HCEC 1CT (cell line): ENCODE measurements at regions not wholly inside any gene's neighbourhood (a gene's known extent, or its start where the extent isn't known, plus 50 kb on each side); places are given as distances from the start of the nearest gene placed in this dataset.
"Not testable (repeated sequence)": the region's sequence is repeated elsewhere in the genome, so short reads cannot be mapped to it uniquely, and the experiment has no call there.

Experiments
- DNase-seq: peaks from one replicate; pipeline ENCODE4 v3.0.0-alpha.2; 2017

DNA sequence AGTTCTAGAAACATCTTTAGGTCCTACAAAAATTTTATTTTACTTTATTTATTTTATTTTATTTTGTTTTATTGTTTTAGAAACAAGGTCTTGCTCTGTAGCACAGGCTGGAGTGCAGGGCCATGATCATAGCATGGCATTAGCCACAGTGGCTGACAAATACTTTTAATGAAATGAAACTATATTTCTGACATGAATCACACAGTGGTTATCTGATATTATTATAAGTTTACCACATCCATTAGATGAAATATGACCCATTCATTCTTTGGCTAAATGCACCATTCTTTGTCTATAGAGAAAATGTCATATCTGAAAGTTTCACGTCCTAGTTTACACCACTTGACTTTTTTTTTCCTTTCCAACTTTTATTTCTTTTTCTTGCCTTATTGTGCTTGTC is 613.4 kb upstream of the ADAMTS5 start:
- peak; percentile 51 for DNase-seq

DNA sequence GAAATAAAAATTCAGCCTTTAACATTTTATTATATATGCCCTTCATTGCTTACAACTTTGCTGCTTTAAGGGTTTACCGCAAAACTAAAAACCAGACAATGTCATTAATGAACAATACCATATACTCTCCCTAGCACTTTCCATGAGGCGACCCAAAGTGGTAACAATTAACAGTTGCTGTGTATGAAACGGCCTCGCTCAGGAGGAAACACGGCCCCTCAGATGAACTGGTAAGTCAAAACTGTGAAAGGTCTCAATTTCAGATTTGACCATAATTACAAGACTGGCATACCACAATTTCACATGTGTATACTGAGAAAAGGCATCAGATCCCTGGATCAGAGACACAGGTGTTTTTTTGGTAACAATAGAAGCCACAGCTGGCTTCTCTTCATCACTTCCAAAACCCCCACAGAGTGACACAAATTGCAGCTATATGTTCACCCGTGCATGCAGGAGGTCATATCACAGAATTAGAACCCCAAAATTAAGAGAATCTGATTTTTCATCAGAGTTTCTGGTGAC is 611.9 kb upstream of the ADAMTS5 start:
- DNase-seq: no peak

DNA sequence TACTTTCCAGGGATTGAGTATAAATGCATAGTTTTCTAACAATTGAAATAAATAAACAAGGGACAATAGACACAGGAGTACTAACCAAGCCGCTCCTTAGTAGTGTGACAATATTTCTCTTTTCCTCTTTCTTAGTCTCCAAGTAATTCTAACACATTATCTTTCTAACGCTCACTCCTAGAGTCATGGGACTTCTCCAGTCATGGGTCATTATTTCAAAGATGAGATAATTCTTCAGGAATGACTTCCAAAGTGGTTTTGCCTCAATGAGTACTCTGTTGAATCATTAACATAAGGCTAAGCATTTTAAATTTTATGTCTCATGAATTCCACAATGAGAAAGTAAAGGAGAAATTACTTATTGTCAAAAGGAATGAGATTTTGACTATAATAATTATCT is 605.8 kb upstream of the ADAMTS5 start:
- DNase-seq: peak; percentile 94

DNA sequence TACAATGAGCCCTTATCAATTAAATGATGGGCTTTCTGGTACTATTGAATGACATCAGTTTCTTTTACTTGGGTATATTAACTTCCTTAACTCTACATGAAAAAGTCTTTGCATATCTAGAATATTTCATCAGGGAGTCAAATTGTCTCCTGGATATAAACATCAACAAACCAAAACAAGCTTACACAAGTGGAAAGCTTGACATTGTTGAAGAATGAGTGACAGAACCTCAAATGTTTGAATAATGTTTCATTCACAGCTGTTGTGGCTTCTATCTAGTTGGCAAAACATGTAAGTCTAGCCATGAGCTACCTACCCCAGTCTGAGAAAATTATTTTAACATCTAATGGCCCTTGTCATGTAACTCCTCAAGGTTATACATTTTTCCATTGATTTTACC is 604.8 kb upstream of the ADAMTS5 start:
- peak; percentile 93 for DNase-seq

DNA sequence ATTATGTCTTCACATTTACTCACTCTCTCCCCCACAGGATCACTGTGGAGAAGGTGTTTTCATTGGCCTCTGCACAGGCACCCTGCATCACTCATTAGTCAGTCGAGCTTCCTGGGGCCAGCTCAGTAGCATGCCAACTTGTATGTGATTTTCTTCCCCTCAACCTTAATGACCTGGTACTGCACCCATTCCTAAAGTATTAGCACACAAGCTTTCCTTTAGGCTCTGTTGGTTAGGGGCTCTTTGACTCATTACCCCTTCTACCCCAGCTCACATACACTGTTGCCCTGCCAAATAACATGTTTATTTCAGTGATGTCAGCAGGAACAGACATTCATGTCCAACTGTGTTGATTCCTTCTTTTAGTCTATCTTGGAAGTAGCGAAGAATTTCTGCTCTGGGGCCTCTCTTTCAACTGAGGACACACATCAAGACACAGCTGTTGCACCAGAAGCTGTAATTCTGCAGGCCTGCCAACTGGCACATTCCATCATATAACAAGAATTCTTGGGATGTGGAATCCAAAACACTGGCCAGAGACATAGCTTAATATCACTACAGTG is 603.5 kb upstream of the ADAMTS5 start:
- DNase-seq: peak; percentile 95

DNA sequence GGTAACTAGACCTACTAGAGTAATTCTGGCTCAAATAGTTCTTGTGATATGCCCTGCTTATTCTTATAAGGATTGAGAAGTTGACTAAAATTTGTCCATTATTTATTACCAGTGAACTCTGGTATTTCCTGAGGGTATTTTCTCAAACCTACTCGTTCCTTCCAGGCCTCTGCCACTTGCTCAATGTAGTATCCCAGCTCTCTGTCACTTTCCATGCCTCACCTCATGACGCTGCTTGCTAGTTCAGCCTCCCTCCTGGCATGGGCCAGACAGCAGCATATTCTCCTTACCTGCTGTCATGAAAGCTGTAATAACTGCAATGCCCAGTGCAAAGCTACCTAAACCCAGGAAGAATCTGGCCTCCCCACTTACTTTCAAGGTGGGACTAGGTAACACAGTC is 602.9 kb upstream of the ADAMTS5 start:
- peak; percentile 22 for DNase-seq

DNA sequence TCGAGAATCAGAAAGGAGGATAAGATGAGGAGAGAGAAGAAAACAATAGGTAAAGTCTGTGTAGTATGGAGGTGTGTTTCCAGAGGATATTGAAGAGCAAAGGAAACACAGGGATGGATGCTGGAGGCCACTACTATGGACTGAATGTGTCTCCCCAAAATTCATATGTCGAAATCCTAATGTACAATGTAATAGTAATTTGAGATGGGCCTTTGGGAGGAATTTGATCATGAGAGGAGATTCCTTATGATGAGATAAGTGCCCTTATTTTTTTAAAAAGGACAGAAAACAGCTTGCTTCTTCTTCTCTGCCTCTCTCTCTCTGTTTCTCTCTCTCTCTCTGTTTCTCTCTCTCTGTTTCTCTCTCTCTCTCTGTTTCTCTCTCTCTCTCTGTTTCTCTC is 602.2 kb upstream of the ADAMTS5 start:
- peak; percentile 64 for DNase-seq

DNA sequence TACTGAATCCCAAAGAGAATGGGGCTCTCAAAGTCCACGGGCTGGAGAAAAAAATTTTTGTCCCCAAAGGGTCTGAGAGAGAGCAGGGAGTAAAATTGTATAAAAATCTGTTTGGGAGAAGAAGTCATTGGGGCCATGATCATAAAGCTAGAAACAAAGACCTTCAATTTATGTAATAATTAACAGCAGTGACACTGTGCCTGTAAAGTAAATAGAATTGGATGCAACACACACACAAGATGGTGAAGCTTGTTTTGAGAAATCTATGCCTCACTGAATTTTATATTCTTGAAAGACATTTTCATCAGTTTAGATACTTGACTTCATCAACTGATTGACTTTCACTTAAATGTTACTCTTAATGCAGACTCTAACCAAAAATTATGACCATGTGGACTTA is 600.5 kb upstream of the ADAMTS5 start:
- DNase-seq: no peak

DNA sequence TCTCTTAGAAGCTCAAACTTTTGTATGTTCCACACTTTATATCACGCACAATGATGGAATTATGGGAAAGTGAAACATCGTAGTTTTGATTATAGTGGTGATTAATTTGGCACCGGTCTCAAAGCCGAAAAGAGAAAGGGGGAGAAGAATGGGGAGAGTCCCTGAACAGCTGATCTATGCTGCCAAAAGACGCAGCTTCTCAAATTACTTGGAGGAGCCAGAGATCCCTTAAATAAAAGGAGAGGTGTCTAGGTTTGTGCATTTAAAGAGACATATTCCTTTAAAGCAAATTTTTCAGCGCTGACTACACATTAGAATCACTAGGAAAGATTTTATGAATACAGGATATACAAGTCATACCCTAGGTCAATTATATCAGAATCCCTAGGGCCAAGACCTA is 599.6 kb upstream of the ADAMTS5 start:
- DNase-seq: no peak

DNA sequence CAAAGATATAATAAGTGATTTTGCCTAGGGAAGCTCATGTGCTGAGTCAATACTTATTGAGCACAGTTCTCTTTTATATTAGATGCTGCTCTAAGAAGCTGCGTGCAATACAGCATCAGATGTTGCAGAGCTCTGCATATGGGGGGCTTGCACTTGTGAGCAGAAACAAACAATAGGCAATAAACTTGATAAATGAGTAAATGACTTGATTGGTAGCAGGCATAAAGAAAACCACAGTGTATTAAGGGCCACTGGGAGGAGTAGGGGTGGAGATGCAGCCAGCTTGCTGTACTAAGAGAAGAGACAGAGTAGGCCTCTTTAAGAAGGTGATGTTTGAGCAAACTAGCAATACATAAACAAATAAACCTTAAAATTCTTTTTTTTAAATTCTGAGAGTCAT is 598.5 kb upstream of the ADAMTS5 start:
- no peak for DNase-seq

DNA sequence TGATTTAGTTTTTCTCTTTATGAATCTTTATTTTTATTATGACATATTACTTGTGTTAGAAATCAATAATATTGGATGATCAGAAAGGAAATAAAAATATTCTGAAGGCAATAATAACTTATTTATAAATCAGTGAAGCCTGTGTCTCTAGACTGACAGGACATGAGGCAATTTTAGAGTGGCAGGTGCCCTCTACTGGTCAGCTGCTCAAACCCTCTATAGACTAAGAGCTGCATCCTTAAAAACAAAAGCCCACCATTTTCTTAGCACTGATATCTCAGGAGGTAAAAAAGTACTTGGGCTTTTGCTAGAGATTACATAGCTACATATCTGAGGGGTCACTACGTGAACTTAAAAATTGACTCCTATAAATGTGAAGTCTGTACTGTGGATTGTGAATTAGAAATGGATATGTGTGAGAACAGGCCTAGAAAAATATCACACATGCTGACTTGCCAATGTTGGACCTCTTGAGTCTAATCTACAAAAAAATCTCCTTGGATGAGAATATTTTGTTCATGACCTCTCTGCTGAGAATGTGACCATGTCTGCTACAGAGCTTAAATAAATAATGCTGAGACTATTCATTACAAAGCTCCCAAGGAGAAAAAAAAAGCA is 597.9 kb upstream of the ADAMTS5 start:
- DNase-seq: peak; percentile 70

DNA sequence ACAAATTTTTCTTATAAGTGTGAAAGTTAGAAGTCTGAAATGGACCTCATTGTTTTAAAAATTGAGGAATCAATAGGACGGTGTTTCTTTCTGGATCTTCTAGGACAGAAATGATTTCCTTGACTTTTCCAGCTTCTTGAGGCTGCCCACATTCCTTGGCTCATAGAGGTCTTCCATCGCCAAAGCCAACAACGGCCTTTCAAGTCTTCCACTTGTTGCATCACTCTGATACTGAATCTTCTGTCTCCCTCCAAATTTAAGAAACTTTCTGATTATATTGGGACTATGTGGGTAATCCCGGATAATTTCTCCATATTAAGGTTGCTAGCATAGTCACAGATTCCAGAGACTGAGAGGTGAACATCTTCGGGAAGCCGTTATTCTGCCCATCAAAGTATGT is 595.4 kb upstream of the ADAMTS5 start:
- DNase-seq: no peak

DNA sequence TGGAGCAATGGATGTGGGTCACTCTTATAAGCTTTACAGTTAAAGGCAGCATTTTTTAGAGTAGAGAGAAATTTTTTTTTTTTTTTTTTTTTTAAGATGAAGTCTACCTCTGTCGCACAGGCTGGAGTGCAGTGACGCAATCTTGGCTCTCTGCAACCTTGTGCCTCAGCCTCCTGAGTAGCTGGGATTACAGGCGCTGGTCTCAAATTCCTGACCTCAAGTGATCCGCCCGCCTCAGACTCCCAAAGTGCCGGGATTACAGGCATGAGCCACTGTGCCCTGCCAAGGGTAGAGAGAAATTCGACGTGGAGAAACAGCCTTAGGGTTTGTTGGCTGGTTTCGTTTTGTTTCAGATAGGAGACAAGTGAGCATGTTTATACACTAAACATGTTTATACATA is 594.2 kb upstream of the ADAMTS5 start:
- peak; percentile 30 for DNase-seq

DNA sequence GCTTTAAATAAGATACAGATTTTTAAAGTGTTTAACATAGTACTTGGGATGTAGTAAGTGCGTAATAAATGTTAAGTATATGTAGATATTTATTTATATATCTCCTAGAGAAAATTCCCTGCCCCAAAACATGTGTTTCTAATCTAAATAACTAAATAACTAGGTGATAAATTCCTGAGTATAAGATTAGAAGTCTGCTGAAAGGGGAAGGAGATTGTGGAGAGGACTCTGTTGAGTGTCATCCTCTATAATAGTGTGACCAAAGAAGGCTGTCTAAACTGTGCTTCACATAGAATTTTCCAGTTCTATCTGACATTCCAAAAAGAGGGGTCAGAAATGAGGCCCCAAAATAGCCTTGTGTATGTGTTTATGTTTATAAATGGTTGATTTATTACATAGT is 590.5 kb upstream of the ADAMTS5 start:
- no peak for DNase-seq

DNA sequence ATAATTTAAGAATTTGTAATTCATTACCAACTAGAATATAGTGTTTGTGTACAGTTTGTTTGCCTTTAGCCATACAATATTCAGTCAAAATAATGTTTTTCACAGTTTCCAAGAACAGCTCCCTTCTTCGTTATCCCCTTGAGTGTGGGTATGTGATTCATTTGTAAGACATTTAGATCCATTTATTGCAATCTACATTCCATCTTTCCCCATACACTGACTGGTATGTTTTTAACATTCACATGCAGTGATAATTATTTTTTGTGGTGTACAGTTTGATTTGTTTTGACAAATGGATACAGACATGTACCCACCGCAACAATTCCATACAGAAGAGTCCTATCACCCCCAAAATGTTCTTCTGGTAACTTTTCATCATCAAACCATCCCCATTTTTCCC is 589.1 kb upstream of the ADAMTS5 start:
- DNase-seq: peak; percentile 48

DNA sequence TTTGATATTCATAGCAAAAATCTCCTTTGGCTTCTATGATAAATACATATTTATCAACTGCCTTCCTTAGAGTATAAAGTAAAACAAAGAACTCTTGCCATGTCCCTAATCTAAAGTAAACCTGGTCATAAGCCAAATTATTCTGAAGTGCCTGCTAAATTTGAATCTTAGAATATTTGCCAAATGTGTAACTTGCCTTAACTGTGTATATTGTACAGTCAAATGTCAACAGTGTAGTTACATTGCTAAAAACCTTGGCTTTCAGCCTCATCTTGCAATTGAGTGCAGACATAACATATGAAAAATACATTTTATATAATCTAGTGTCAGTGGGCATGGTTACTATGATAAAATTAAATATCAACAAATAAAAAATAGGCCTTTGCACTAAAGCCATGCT is 583.4 kb upstream of the ADAMTS5 start:
- no peak for DNase-seq

DNA sequence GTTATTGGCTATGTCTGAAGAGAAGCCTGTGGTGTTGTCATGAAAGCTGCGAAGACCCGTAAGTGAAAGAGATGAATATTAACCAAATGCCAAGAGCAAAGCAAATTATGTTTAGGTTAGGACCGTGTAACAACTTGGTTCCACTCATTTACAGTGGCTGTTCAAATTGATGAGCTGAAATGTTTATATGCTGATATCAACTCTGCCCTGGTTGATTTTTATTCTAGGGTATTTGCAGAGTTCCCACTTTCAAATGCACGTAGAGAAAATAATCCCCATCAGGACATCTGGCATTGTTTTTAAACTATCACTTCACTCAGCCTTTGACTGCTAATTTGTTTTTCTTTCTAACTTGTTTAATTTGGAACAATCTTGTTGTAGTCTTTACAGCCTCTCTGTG is 581.6 kb upstream of the ADAMTS5 start:
- no peak for DNase-seq

DNA sequence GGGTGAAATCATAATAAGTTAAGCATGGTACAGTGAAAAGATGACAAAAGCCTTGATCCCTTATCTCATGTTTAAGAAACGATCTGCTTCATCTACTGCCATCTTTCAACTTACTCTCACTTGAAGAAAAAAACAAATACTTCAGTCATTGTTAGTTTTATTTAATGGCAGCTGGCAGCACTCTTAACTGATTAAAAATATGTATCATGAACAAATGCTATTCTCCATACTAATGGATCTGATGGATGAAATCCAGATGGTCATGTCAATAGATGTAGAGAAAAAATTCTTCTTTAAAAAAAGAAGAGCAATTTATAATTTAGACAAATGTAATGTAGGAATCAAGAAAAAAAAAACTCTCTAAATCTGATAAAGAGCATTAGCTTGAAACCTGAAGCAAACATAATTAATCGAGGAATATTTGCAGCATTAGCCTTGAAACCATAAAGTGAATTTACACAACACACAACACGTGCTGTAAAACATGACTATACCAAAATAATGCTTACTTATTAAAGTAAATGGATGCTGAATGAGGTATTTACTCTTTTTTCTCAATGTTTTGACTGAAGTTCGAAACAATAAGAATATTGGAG is 579.0 kb upstream of the ADAMTS5 start:
- DNase-seq: no peak

DNA sequence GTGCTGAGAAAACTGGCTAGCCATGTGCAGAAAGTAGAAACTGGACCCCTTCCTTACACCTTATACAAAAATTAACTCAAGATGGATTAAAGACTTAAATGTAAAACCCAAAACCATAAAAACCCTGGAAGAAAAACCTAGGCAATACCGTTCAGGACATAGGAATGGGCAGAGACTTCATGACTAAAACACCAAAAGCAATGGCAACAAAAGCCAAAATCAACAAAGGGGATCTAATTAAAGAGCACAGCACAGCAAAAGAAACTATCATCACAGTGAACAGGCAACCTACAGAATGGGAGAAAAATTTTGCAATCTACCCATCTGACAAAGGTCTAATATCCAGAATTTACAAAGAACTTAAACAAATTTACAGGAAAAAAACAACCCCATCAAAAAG is 575.2 kb upstream of the ADAMTS5 start:
- not testable (repeated sequence) for DNase-seq

DNA sequence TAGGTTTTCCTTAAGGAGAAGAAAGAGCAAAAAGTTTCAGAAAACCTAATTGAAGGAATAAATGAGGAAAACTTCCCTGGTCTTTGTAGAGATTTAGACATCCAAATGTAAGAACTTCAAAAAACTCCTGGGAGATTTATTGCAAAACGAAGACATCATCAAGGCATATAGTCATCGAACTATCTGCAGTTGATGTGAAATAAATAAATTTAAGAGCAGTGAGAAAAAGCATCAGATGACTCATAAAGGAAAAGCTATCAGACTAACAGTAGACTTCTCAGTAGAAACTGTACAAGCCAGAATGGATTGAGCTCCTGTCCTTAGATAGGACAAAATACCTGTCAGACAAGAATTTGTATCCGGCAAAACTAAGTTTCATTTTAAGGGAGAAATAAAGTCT is 569.4 kb upstream of the ADAMTS5 start:
- DNase-seq: peak; percentile 49

DNA sequence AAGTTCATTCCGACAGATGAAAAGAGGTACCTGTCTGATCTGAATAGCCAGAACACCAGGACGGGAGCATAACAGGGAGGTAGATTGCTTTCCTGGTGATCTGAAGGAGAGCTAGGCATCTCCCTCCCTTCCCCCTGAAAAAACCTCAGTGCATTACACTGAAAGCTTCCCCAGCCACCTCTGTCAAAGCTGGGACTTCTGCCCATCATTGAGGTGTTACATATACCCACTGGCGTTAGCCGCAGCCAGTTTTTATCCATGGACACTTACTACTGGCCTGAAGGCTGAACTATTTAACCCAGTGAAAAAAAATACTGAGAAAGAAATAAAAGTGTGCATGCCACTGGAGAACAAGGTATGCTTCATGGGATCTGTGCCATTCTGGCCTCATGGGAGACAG is 568.3 kb upstream of the ADAMTS5 start:
- DNase-seq: no peak

DNA sequence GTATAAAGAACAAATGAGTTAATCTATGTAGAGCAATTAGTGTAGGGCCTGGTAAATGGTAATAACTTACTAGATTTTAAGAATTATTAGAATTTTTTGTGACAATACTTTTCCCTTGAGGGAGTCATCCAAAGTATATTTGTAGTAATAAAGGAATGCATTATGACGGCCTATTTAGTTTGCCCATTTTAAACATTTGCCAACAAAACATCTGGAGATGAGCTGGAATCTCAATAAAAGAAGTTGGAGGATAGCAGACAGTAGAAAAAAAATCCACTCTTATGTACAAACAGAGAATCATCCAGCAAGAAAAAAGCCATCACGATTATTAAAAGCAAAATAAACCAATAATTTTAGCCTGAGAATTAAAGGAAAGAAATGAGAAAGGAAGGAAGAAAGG is 567.3 kb upstream of the ADAMTS5 start:
- DNase-seq: peak; percentile 6

DNA sequence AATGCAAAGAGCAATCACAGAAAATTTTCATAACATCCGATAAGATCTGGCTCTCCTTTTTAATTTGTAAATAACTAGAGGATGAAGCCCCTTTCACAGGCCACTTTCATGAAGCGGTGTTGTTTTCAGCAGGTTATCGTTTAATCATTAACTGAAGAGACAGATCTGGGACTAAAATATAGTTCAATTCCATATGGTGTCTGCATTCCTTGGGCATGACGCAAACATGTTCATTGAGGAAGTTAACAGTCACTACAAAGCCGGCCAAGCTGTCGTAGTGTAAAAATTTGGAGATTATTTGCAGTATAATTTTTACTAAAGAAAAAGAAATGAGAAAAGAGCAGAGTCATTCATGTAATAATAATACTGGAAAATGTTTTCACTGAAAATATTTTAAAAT is 565.2 kb upstream of the ADAMTS5 start:
- DNase-seq: peak; percentile 61

DNA sequence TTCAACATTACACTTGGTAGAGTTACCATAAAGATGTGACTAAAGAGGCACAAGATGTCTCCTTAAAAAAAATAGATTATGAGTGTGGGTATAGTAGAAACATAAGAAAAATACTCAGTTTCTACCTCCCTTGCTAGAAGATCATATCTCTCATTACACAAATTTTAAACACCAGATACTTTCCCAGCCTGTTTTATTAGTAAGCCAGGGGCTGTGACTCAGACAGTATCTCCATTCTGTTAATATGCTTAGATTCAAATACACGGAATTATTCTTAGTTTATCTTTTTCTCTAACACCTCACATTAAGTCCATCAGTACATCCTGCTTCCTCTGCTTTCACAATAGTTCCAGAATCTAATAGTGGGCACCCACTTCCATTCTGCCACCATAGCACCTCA is 561.8 kb upstream of the ADAMTS5 start:
- DNase-seq: no peak

DNA sequence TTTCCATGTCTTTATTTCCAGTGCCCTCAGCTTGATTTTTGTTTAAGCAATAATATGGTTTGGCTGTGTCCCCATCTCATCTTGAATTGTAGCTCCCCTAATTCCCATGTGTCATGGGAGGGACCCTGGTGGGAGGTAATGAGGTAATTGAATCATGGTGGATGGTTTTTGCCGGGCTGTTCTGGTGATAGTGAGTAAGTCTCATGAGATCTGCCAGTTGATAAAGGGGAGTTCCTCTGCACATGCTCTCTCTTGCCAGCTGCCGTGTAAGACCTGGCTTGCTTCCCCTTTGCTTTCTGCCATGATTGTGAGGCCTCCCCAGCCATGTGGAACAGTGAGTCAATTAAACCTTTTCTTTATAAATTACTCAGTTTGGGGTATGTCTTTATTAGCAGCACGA is 559.6 kb upstream of the ADAMTS5 start:
- no peak for DNase-seq
